Activated CD8-positive, alpha-beta memory T cell treated with anti-CD3 and anti-CD28 coated beads, Interleukin-2, amount 10 ng/mL, durations not matched to agents 7 days and 5 days (primary cell): ENCODE measurements at regions not wholly inside any gene's neighbourhood (a gene's known extent, or its start where the extent isn't known, plus 50 kb on each side); places are given as distances from the start of the nearest gene placed in this dataset.
"Not testable (repeated sequence)": the region's sequence is repeated elsewhere in the genome, so short reads cannot be mapped to it uniquely, and the experiment has no call there.

Experiments
- ATAC-seq: fragments of 150-1000 bp; cut with Tn5 transposase; one replicate; pipeline ENCODE4 v1.10.0; 2021; ENCODE audit warnings: moderate library complexity
- CTCF ChIA-PET: fragments of 350-600 bp; sonication (Branson Sonifier 250); formaldehyde crosslinking; loops from one replicate; lab custom pipeline; 2021; ENCODE audit warnings: antibody characterized with exemption; lab: Charles Lee
- DNase-seq: peaks from one replicate; pipeline ENCODE4 v3.0.0-alpha.2; 2020
- H3K27ac Mint-ChIP-seq: one replicate; pipeline ENCODE4 v1.8.0; 2021; ENCODE audit warnings: mild to moderate bottlenecking, mixed read lengths
- H3K27me3 Mint-ChIP-seq: one replicate; pipeline ENCODE4 v1.8.0; 2021; ENCODE audit warnings: mixed read lengths
- H3K36me3 Mint-ChIP-seq: one replicate; pipeline ENCODE4 v1.8.0; 2021; ENCODE audit warnings: mild to moderate bottlenecking, mixed read lengths
- H3K4me1 Mint-ChIP-seq: one replicate; pipeline ENCODE4 v1.8.0; 2021; ENCODE audit warnings: mixed read lengths
- H3K4me3 Mint-ChIP-seq: one replicate; pipeline ENCODE4 v1.8.0; 2021; ENCODE audit warnings: mild to moderate bottlenecking, moderate library complexity, mixed read lengths
- H3K9me3 Mint-ChIP-seq: one replicate; pipeline ENCODE4 v1.8.0; 2022; ENCODE audit warnings: low read depth, mixed read lengths

- ATAC-seq = no peak
- DNase-seq = no peak
- CTCF ChIA-PET = no interaction called here
- H3K36me3 Mint-ChIP-seq = no peaks in the 10 kb centered on the region
- H3K27ac Mint-ChIP-seq = no peak overlapping the region
- H3K27me3 Mint-ChIP-seq = no peaks in the 10 kb centered on the region
- no peaks in the 10 kb centered on the region for H3K4me1 Mint-ChIP-seq
- H3K9me3 Mint-ChIP-seq = peaks cover 17% of the 10 kb centered on the region
- H3K4me3 Mint-ChIP-seq = no peak overlapping the region
Measured at GRCh38 chr2:49359721-49360406, 205.5 kb upstream of the FSHR start.

- CTCF ChIA-PET = no interaction called here
- Mint-ChIP-seq H3K36me3 (no peaks in the 10 kb centered on the region), H3K9me3 (peaks cover 21% of the 10 kb centered on the region), H3K4me3 (no peak overlapping the region), H3K27ac (no peak overlapping the region), H3K4me1 (no peaks in the 10 kb centered on the region), H3K27me3 (no peaks in the 10 kb centered on the region)
- DNase-seq = no peak
- ATAC-seq = no peak
Measured at GRCh38 chr2:49355611-49356010, 201.3 kb upstream of the FSHR start.

GRCh38 chr2:49351560-49351959 is 197.2 kb upstream of the FSHR start:
- Mint-ChIP-seq H3K27ac (no peak overlapping the region), H3K27me3 (no peaks in the 10 kb centered on the region), H3K9me3 (peaks cover 8% of the 10 kb centered on the region), H3K4me3 (no peak overlapping the region), H3K4me1 (no peaks in the 10 kb centered on the region), H3K36me3 (no peaks in the 10 kb centered on the region)
- ATAC-seq (no peak), DNase-seq (no peak)
- CTCF ChIA-PET = no interaction called here

- Mint-ChIP-seq H3K27me3 (no peaks in the 10 kb centered on the region), H3K27ac (no peak overlapping the region), H3K36me3 (no peaks in the 10 kb centered on the region), H3K9me3 (no peaks in the 10 kb centered on the region), H3K4me3 (no peak overlapping the region), H3K4me1 (no peaks in the 10 kb centered on the region)
- ATAC-seq = no peak
- DNase-seq = no peak
- CTCF ChIA-PET = no interaction called here
Measured at GRCh38 chr2:49343638-49344037, 189.3 kb upstream of the FSHR start.

- Mint-ChIP-seq H3K36me3 (no peaks in the 10 kb centered on the region), H3K4me1 (no peaks in the 10 kb centered on the region), H3K27ac (no peak overlapping the region), H3K27me3 (no peaks in the 10 kb centered on the region), H3K4me3 (no peak overlapping the region), H3K9me3 (no peaks in the 10 kb centered on the region)
- no peak for DNase-seq
- no peak for ATAC-seq
- CTCF ChIA-PET = no interaction called here
Measured at GRCh38 chr2:49342156-49342555, 187.8 kb upstream of the FSHR start.

GRCh38 chr2:49335546-49335945 is 181.2 kb upstream of the FSHR start:
- DNase-seq = no peak
- H3K36me3 Mint-ChIP-seq = no peaks in the 10 kb centered on the region
- CTCF ChIA-PET = no interaction called here
- no peaks in the 10 kb centered on the region for H3K4me1 Mint-ChIP-seq
- H3K9me3 Mint-ChIP-seq = peaks cover 3% of the 10 kb centered on the region
- ATAC-seq = no peak
- H3K27me3 Mint-ChIP-seq = no peaks in the 10 kb centered on the region
- no peak overlapping the region for H3K27ac Mint-ChIP-seq
- no peak overlapping the region for H3K4me3 Mint-ChIP-seq

GRCh38 chr2:49332415-49332814 is 178.1 kb upstream of the FSHR start:
- Mint-ChIP-seq H3K4me3 (no peak overlapping the region), H3K4me1 (no peaks in the 10 kb centered on the region), H3K9me3 (peaks cover 3% of the 10 kb centered on the region), H3K27me3 (no peaks in the 10 kb centered on the region), H3K27ac (no peak overlapping the region), H3K36me3 (no peaks in the 10 kb centered on the region)
- CTCF ChIA-PET = no interaction called here
- DNase-seq (no peak), ATAC-seq (no peak)

GRCh38 chr2:49318531-49318930 is 164.2 kb upstream of the FSHR start:
- H3K27me3 Mint-ChIP-seq = no peaks in the 10 kb centered on the region
- H3K9me3 Mint-ChIP-seq = peaks cover 3% of the 10 kb centered on the region
- no peaks in the 10 kb centered on the region for H3K4me1 Mint-ChIP-seq
- no peak overlapping the region for H3K27ac Mint-ChIP-seq
- DNase-seq (no peak), ATAC-seq (no peak)
- CTCF ChIA-PET = no interaction called here
- no peaks in the 10 kb centered on the region for H3K36me3 Mint-ChIP-seq
- no peak overlapping the region for H3K4me3 Mint-ChIP-seq

GRCh38 chr2:49309461-49309860 is 155.1 kb upstream of the FSHR start:
- CTCF ChIA-PET = no interaction called here
- H3K4me3 Mint-ChIP-seq = no peak overlapping the region

GRCh38 chr2:49306925-49307324 is 152.6 kb upstream of the FSHR start:
- Mint-ChIP-seq H3K27ac (no peak overlapping the region), H3K36me3 (no peaks in the 10 kb centered on the region), H3K27me3 (no peaks in the 10 kb centered on the region), H3K9me3 (peaks cover 8% of the 10 kb centered on the region), H3K4me1 (no peaks in the 10 kb centered on the region), H3K4me3 (no peak overlapping the region)
- no peak for ATAC-seq
- no peak for DNase-seq
- CTCF ChIA-PET = interaction anchor here (0.7 kb wide), 1 partner anchor 143 kb away, joined by 3 read pairs; no protein-coding TSS in a partner anchor

More at GRCh38 chr2:49309461-49309860, 155.1 kb upstream of the FSHR start:
- peaks cover 8% of the 10 kb centered on the region for H3K9me3 Mint-ChIP-seq
- no peak overlapping the region for H3K27ac Mint-ChIP-seq
- no peak for ATAC-seq
- no peaks in the 10 kb centered on the region for H3K4me1 Mint-ChIP-seq
- H3K27me3 Mint-ChIP-seq = no peaks in the 10 kb centered on the region
- DNase-seq = no peak
- no peaks in the 10 kb centered on the region for H3K36me3 Mint-ChIP-seq

- H3K36me3 Mint-ChIP-seq, H3K9me3 Mint-ChIP-seq, CTCF ChIA-PET, H3K4me1 Mint-ChIP-seq, DNase-seq, H3K27ac Mint-ChIP-seq, ATAC-seq, H3K4me3 Mint-ChIP-seq, H3K27me3 Mint-ChIP-seq: not testable (repeated sequence)
Measured at GRCh38 chr2:49298693-49299092, 144.4 kb upstream of the FSHR start.

GRCh38 chr2:49298230-49298629 is 143.9 kb upstream of the FSHR start:
- CTCF ChIA-PET = no interaction called here
- H3K27me3 Mint-ChIP-seq = no peaks in the 10 kb centered on the region
- no peak overlapping the region for H3K4me3 Mint-ChIP-seq
- H3K9me3 Mint-ChIP-seq = no peaks in the 10 kb centered on the region
- H3K27ac Mint-ChIP-seq = no peak overlapping the region
- H3K4me1 Mint-ChIP-seq = no peaks in the 10 kb centered on the region
- no peak for ATAC-seq
- no peaks in the 10 kb centered on the region for H3K36me3 Mint-ChIP-seq
- no peak for DNase-seq

- ATAC-seq (no peak), DNase-seq (no peak)
- Mint-ChIP-seq H3K36me3 (no peaks in the 10 kb centered on the region), H3K4me1 (no peaks in the 10 kb centered on the region), H3K4me3 (no peak overlapping the region), H3K9me3 (peaks cover 3% of the 10 kb centered on the region), H3K27ac (no peak overlapping the region), H3K27me3 (no peaks in the 10 kb centered on the region)
- CTCF ChIA-PET = no interaction called here
Measured at GRCh38 chr2:49296107-49296867, 142.0 kb upstream of the FSHR start.

GRCh38 chr2:49294225-49294624 is 139.9 kb upstream of the FSHR start:
- Mint-ChIP-seq H3K4me1 (no peaks in the 10 kb centered on the region), H3K27ac (no peak overlapping the region), H3K27me3 (no peaks in the 10 kb centered on the region), H3K4me3 (no peak overlapping the region), H3K9me3 (peaks cover 3% of the 10 kb centered on the region), H3K36me3 (no peaks in the 10 kb centered on the region)
- CTCF ChIA-PET = no interaction called here
- no peak for DNase-seq
- ATAC-seq = no peak
